RCC 7860 (cell line): ENCODE measurements at regions not wholly inside any gene's neighbourhood (a gene's known extent, or its start where the extent isn't known, plus 50 kb on each side); places are given as distances from the start of the nearest gene placed in this dataset.
A peak's percentile ranks its signal among the peaks of the same experiment; 100 is the strongest.

Experiments used
- DNase-seq: peaks from one replicate; pipeline ENCODE4 v3.0.0-alpha.2; 2015; ENCODE audit warnings: low spot score
- FAIRE-seq: peaks from 2 replicates; lab custom pipeline; 2012; peaks lifted over from hg19 to GRCh38; lab: Jason Lieb, UNC

GRCh38 chr7:110075450-110075849, 1015.5 kb upstream of the LRRN3 start:
- DNase-seq, result no peak

GRCh38 chr7:110076194-110076593, 1014.7 kb upstream of the LRRN3 start:
- FAIRE-seq (no peak), DNase-seq (no peak)

More at GRCh38 chr7:110075450-110075849, 1015.5 kb upstream of the LRRN3 start:
- no peak for FAIRE-seq

- FAIRE-seq (no peak), DNase-seq (no peak)
Measured at GRCh38 chr7:110084181-110084807, 1006.6 kb upstream of the LRRN3 start.

GRCh38 chr7:110090110-110090820, 1000.7 kb upstream of the LRRN3 start:
- DNase-seq (peak; percentile 41), FAIRE-seq (peak; percentile 42)

- no peak for FAIRE-seq
- DNase-seq, result no peak
Measured at GRCh38 chr7:110095372-110096052, 995.4 kb upstream of the LRRN3 start.

GRCh38 chr7:110104243-110104642, 986.7 kb upstream of the LRRN3 start:
- no peak for FAIRE-seq

GRCh38 chr7:110105307-110105706, 985.6 kb upstream of the LRRN3 start:
- FAIRE-seq, result no peak
- DNase-seq, result no peak

More at GRCh38 chr7:110104243-110104642, 986.7 kb upstream of the LRRN3 start:
- no peak for DNase-seq

- no peak for DNase-seq
- no peak for FAIRE-seq
Measured at GRCh38 chr7:110105840-110106239, 985.1 kb upstream of the LRRN3 start.

- no peak for FAIRE-seq
- DNase-seq, result peak; percentile 29
Measured at GRCh38 chr7:110119883-110120581, 970.9 kb upstream of the LRRN3 start.

- no peak for DNase-seq
- FAIRE-seq, result no peak
Measured at GRCh38 chr7:110129159-110129558, 961.8 kb upstream of the LRRN3 start.

- DNase-seq, result no peak
- no peak for FAIRE-seq
Measured at GRCh38 chr7:110130669-110131068, 960.3 kb upstream of the LRRN3 start.

GRCh38 chr7:110131344-110131743, 959.6 kb upstream of the LRRN3 start:
- no peak for FAIRE-seq

GRCh38 chr7:110139056-110139455, 951.9 kb upstream of the LRRN3 start:
- DNase-seq (no peak), FAIRE-seq (no peak)

More at GRCh38 chr7:110131344-110131743, 959.6 kb upstream of the LRRN3 start:
- no peak for DNase-seq

GRCh38 chr7:110142939-110143526, 947.9 kb upstream of the LRRN3 start:
- no peak for FAIRE-seq
- no peak for DNase-seq

- no peak for DNase-seq
- FAIRE-seq, result no peak
Measured at GRCh38 chr7:110144599-110144998, 946.3 kb upstream of the LRRN3 start.

GRCh38 chr7:110148054-110148453, 942.9 kb upstream of the LRRN3 start:
- FAIRE-seq (no peak), DNase-seq (no peak)

GRCh38 chr7:110153222-110153621, 937.7 kb upstream of the LRRN3 start:
- no peak for DNase-seq

GRCh38 chr7:110156511-110156910, 934.4 kb upstream of the LRRN3 start:
- no peak for FAIRE-seq
- DNase-seq, result no peak

More at GRCh38 chr7:110153222-110153621, 937.7 kb upstream of the LRRN3 start:
- FAIRE-seq, result no peak

- FAIRE-seq, result peak; percentile 38
- no peak for DNase-seq
Measured at GRCh38 chr7:110157631-110158362, 933.1 kb upstream of the LRRN3 start.

GRCh38 chr7:110168010-110168409, 922.9 kb upstream of the LRRN3 start:
- DNase-seq (no peak), FAIRE-seq (no peak)
